AG04449 (cell line): ENCODE measurements at regions not wholly inside any gene's neighbourhood (a gene's known extent, or its start where the extent isn't known, plus 50 kb on each side); places are given as distances from the start of the nearest gene placed in this dataset.

ENCODE experiments used
- CTCF ChIA-PET: fragments of 350-600 bp; formaldehyde crosslinking; extraction: SDS; loops from one replicate; lab custom pipeline; 2021; ENCODE audit warnings: antibody characterized with exemption; lab: Yijun Ruan, JAX
- POLR2A ChIA-PET: fragments of 400-600, 350-600 bp; formaldehyde crosslinking; extraction: SDS; loops from one replicate; lab custom pipeline; 2020; ENCODE audit warnings: antibody characterized with exemption, inconsistent platforms; lab: Yijun Ruan, JAX
- DNase-seq: peaks from one replicate; pipeline ENCODE4 v3.0.0-alpha.2; 2010; ENCODE audit warnings: low read depth, low spot score
- H3K4me3 ChIP-seq: 2 replicates; pipeline ENCODE4 v1.5.1; 2011; ENCODE audit warnings: low read depth, mild to moderate bottlenecking, control low read depth, low read length
- CTCF ChIP-seq: IDR thresholded peaks from one replicate; pipeline ENCODE4 v1.5.1; 2011; ENCODE audit warnings: mild to moderate bottlenecking, moderate library complexity, low read length, control low read depth, inconsistent platforms; ENCODE audit not compliant: insufficient read depth; ENCODE audit errors: missing control alignments

GRCh38 chr20:24392612-24393011 is 76.8 kb upstream of the SYNDIG1 start:
- ChIA-PET POLR2A (no interaction called here), CTCF (no interaction called here)
- no peak overlapping the region for H3K4me3 ChIP-seq
- DNase-seq: no peak
- no peak for TF ChIP-seq CTCF

DNA sequence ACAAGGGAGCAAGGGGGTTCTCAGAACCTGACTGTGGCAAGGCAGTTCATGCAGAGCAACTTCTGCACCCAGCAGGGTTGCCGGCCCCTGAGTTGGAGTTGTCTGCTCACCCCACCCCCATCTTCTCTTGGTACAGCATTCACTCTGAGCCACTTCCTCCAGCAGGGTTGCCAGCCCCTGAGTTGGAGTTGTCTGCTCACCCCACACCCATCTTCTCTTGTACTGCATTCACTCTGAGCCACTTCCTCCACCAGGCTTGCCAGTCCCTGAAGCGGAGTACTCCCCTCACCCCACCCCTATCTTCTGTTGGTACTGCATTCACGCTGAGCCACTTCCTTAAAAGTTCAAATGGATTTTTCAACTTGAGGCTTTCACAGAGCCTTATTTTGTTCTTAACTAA is 79.7 kb upstream of the SYNDIG1 start:
- POLR2A ChIA-PET: no interaction called here
- CTCF ChIA-PET: no interaction called here
- no peak for DNase-seq
- no peak overlapping the region for H3K4me3 ChIP-seq
- TF ChIP-seq CTCF: no peak

- H3K4me3 ChIP-seq: no peak overlapping the region
- ChIA-PET CTCF (interaction anchor here (0.9 kb wide), 1 partner anchor 17 kb away, joined by 3 read pairs; no protein-coding TSS in a partner anchor), POLR2A (no interaction called here)
- no peak for DNase-seq
- no peak for TF ChIP-seq CTCF
Observed at GRCh38 chr20:24388828-24389380, 80.5 kb upstream of the SYNDIG1 start.

DNA sequence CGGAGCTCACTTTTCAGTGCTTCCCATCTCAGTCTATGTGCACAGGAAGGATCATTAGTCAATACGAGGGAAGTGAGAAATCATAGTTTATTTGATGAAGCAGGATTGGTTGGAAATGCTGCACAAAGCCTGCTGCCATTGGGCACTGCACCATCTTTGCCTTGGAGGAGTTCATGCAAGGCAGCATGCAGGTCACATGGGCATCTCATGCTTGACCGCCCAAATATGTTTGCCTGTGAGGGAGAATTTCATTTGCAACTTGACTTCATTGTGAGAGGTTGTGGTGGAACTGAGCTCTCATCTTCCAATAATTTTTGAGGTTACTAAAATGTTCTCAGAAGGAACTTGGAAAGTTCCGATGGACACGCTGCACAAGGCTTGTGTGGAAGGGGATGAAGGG is 83.9 kb upstream of the SYNDIG1 start:
- no peak for DNase-seq
- H3K4me3 ChIP-seq: no peak overlapping the region
- ChIA-PET POLR2A (no interaction called here), CTCF (no interaction called here)
- no peak for TF ChIP-seq CTCF

GRCh38 chr20:24384865-24385264 is 84.6 kb upstream of the SYNDIG1 start:
- TF ChIP-seq CTCF: no peak
- CTCF ChIA-PET: no interaction called here
- POLR2A ChIA-PET: no interaction called here

GRCh38 chr20:24382743-24383142 is 86.7 kb upstream of the SYNDIG1 start:
- ChIA-PET POLR2A (no interaction called here), CTCF (no interaction called here)
- DNase-seq: no peak
- H3K4me3 ChIP-seq: no peak overlapping the region
- no peak for TF ChIP-seq CTCF

More at GRCh38 chr20:24384865-24385264, 84.6 kb upstream of the SYNDIG1 start:
- no peak overlapping the region for H3K4me3 ChIP-seq
- DNase-seq: no peak
